ENCODE measurements at regions not wholly inside any gene's neighbourhood (a gene's known extent, or its start where the extent isn't known, plus 50 kb on each side); places are given as distances from the start of the nearest gene placed in this dataset.

DNA sequence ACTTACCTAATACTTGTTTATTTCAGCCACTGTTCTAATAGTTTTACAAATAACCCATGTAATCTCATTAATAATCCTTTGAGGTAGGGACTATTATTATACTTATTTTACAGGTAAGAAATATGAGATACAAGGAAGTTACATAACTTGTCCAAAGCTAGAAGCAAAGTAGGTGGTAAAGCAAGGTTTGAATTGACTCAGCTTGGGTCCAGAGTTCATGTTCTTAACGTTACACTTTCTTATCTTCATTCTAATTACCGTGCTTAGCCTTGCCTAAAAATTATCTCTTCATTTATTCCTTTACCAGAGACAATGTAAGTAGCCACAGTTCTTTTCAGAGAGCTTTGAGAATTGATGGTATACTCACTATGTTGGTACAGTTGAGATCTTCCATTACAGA is 743.6 kb downstream of the KCNJ3 start:
- DNase-seq (ENCODE audit: low read depth, low spot score): no peak
- Histone ChIP-seq H3K4me3 (no peak overlapping the region), H3K9ac (ENCODE audit: insufficient read length) (no peak overlapping the region), H3K36me3 (ENCODE audit: insufficient read depth, low read length) (no peaks in the 10 kb centered on the region), H3K27ac (no peak overlapping the region), H3K9me3 (ENCODE audit: low read depth, low read length) (no peaks in the 10 kb centered on the region)
- TF ChIP-seq EZH2 (IDR thresholded peaks at IDR 0.05) (no peak), POLR2AphosphoS5 (IDR thresholded peaks at IDR 0.05; ENCODE audit: borderline replicate concordance, low read depth, low read length) (no peak), FOXP2 (optimal IDR thresholded peaks at IDR 0.05; ENCODE audit: control extremely low read depth, extremely low read length, insufficient read depth) (no peak)

DNA sequence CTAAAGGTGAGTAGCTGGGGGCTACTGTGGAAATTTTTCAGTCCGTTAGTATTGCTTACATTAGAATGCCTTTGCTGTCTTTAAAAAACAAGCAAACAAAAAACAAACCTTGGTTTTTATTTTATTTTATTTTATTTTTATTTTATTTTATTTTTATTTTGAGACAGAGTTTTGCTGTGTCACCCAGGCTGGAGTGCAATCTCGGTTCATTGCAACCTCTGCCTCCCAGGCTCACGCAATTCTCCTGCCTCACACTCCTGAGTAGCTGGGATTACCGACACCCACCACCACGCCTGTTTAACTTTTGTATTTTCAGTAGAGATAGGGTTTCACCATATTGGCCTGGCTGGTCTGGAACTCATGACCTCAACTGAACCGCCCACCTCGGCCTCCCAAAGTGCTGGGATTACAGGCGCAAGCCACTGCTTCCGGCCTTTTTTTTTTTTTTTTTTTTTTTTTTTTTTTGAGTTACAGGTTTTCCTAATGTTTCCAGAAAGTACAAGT is 732.6 kb downstream of the KCNJ3 start:
- Histone ChIP-seq H3K9me3 (ENCODE audit: low read depth, low read length) (no peaks in the 10 kb centered on the region), H3K27ac (no peak overlapping the region), H3K9ac (ENCODE audit: insufficient read length) (no peak overlapping the region), H3K36me3 (ENCODE audit: insufficient read depth, low read length) (no peaks in the 10 kb centered on the region), H3K4me3 (no peak overlapping the region)
- DNase-seq (ENCODE audit: low read depth, low spot score): no peak
- TF ChIP-seq EZH2 (IDR thresholded peaks at IDR 0.05) (no peak), FOXP2 (optimal IDR thresholded peaks at IDR 0.05; ENCODE audit: control extremely low read depth, extremely low read length, insufficient read depth) (no peak), POLR2AphosphoS5 (IDR thresholded peaks at IDR 0.05; ENCODE audit: borderline replicate concordance, low read depth, low read length) (no peak)

DNA sequence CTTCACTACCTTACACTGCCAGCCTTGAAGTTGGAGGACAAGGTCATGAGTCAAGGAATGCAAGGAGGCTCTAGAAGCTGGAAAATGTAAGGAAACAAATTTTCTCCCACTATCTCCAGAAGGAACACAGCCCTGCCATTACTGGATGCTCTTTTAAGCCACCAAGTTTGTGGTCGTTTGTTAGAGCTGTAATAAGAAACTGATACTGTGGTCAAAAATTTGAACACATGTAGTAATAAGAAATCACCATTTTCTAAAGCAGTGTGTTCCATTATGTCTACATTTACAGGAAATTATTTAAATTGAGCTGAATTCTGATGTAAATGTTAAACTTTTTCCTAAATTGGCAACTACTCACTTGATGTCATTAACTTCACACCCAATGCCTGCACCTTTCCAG is 729.0 kb downstream of the KCNJ3 start:
- no peak overlapping the region for H3K9ac ChIP-seq (ENCODE audit: insufficient read length)
- H3K36me3 ChIP-seq (ENCODE audit: insufficient read depth, low read length): no peaks in the 10 kb centered on the region
- no peak overlapping the region for H3K4me3 ChIP-seq
- no peak for DNase-seq (ENCODE audit: low read depth, low spot score)
- H3K9me3 ChIP-seq (ENCODE audit: low read depth, low read length): no peaks in the 10 kb centered on the region
- TF ChIP-seq POLR2AphosphoS5 (IDR thresholded peaks at IDR 0.05; ENCODE audit: borderline replicate concordance, low read depth, low read length) (no peak), FOXP2 (optimal IDR thresholded peaks at IDR 0.05; ENCODE audit: control extremely low read depth, extremely low read length, insufficient read depth) (no peak), EZH2 (IDR thresholded peaks at IDR 0.05) (no peak)
- H3K27ac ChIP-seq: no peak overlapping the region

- DNase-seq (ENCODE audit: low read depth, low spot score): no peak
- Histone ChIP-seq H3K36me3 (ENCODE audit: insufficient read depth, low read length) (no peaks in the 10 kb centered on the region), H3K9ac (ENCODE audit: insufficient read length) (no peak overlapping the region), H3K4me3 (no peak overlapping the region), H3K9me3 (ENCODE audit: low read depth, low read length) (no peaks in the 10 kb centered on the region), H3K27ac (no peak overlapping the region)
- no peak for TF ChIP-seq POLR2AphosphoS5 (IDR thresholded peaks at IDR 0.05; ENCODE audit: borderline replicate concordance, low read depth, low read length)
- no peak for TF ChIP-seq EZH2 (IDR thresholded peaks at IDR 0.05)
- no peak for TF ChIP-seq FOXP2 (optimal IDR thresholded peaks at IDR 0.05; ENCODE audit: control extremely low read depth, extremely low read length, insufficient read depth)
Observed at GRCh38 chr2:155424518-155424917, 726.0 kb downstream of the KCNJ3 start.

- Histone ChIP-seq H3K9ac (ENCODE audit: insufficient read length) (no peak overlapping the region), H3K36me3 (ENCODE audit: insufficient read depth, low read length) (no peaks in the 10 kb centered on the region), H3K9me3 (ENCODE audit: low read depth, low read length) (no peaks in the 10 kb centered on the region), H3K27ac (no peak overlapping the region), H3K4me3 (no peak overlapping the region)
- no peak for DNase-seq (ENCODE audit: low read depth, low spot score)
- no peak for TF ChIP-seq FOXP2 (optimal IDR thresholded peaks at IDR 0.05; ENCODE audit: control extremely low read depth, extremely low read length, insufficient read depth)
- TF ChIP-seq EZH2 (IDR thresholded peaks at IDR 0.05): no peak
- TF ChIP-seq POLR2AphosphoS5 (IDR thresholded peaks at IDR 0.05; ENCODE audit: borderline replicate concordance, low read depth, low read length): no peak
Observed at GRCh38 chr2:155418753-155419152, 720.3 kb downstream of the KCNJ3 start.

GRCh38 chr2:155412598-155412997 is 714.1 kb downstream of the KCNJ3 start:
- Histone ChIP-seq H3K9ac (ENCODE audit: insufficient read length) (no peak overlapping the region), H3K27ac (no peak overlapping the region), H3K36me3 (ENCODE audit: insufficient read depth, low read length) (no peaks in the 10 kb centered on the region), H3K4me3 (no peak overlapping the region), H3K9me3 (ENCODE audit: low read depth, low read length) (no peaks in the 10 kb centered on the region)
- TF ChIP-seq POLR2AphosphoS5 (IDR thresholded peaks at IDR 0.05; ENCODE audit: borderline replicate concordance, low read depth, low read length) (no peak), EZH2 (IDR thresholded peaks at IDR 0.05) (no peak), FOXP2 (optimal IDR thresholded peaks at IDR 0.05; ENCODE audit: control extremely low read depth, extremely low read length, insufficient read depth) (no peak)
- DNase-seq (ENCODE audit: low read depth, low spot score): no peak

GRCh38 chr2:155404433-155405002 is 706.0 kb downstream of the KCNJ3 start:
- no peaks in the 10 kb centered on the region; the same call in none of the 2 replicates for H3K9me3 ChIP-seq (ENCODE audit: low read depth, low read length)
- H3K9ac ChIP-seq (ENCODE audit: insufficient read length): no peak overlapping the region
- H3K36me3 ChIP-seq (ENCODE audit: insufficient read depth, low read length): no peaks in the 10 kb centered on the region
- DNase-seq (ENCODE audit: low read depth, low spot score): no peak
- H3K4me3 ChIP-seq: no peak overlapping the region
- no peak overlapping the region for H3K27ac ChIP-seq
- TF ChIP-seq POLR2AphosphoS5 (IDR thresholded peaks at IDR 0.05; ENCODE audit: borderline replicate concordance, low read depth, low read length): no peak
- no peak for TF ChIP-seq EZH2 (IDR thresholded peaks at IDR 0.05)
- no peak for TF ChIP-seq FOXP2 (optimal IDR thresholded peaks at IDR 0.05; ENCODE audit: control extremely low read depth, extremely low read length, insufficient read depth)

DNA sequence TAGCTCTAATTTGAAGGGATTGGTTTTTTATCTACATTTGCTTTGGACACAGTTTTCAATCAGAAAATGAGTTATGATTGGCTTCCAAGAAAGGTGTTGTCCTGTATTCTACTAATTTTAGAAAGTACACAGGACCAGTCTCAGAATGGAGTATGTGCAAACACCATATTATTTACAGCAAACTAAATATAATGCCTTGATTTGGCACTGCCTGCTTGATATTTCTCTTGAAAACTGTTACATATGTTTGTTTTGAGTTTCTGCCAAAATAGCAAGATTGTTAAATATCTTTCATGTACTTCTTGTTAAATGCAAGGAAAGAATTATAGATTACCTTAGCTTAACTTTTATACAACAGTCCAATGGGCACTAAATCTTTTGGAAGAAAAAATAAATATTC is 694.9 kb downstream of the KCNJ3 start:
- TF ChIP-seq EZH2 (IDR thresholded peaks at IDR 0.05) (no peak), FOXP2 (optimal IDR thresholded peaks at IDR 0.05; ENCODE audit: control extremely low read depth, extremely low read length, insufficient read depth) (no peak), POLR2AphosphoS5 (IDR thresholded peaks at IDR 0.05; ENCODE audit: borderline replicate concordance, low read depth, low read length) (no peak)
- no peak overlapping the region for H3K4me3 ChIP-seq
- no peaks in the 10 kb centered on the region for H3K36me3 ChIP-seq (ENCODE audit: insufficient read depth, low read length)
- DNase-seq (ENCODE audit: low read depth, low spot score): no peak
- H3K27ac ChIP-seq: no peak overlapping the region
- no peak overlapping the region for H3K9ac ChIP-seq (ENCODE audit: insufficient read length)
- H3K9me3 ChIP-seq (ENCODE audit: low read depth, low read length): no peaks in the 10 kb centered on the region
